ENCODE measurements at regions not wholly inside any gene's neighbourhood (a gene's known extent, or its start where the extent isn't known, plus 50 kb on each side); places are given as distances from the start of the nearest gene placed in this dataset.
A peak's percentile ranks its signal among the peaks of the same experiment; 100 is the strongest.

- TF ChIP-seq CEBPZ (IDR thresholded peaks at IDR 0.05; ENCODE audit: borderline replicate concordance, low read depth, low read length): no peak
- no peak for TF ChIP-seq ZBTB49 (CRISPR knock-in tag; IDR thresholded peaks at IDR 0.05; ENCODE audit: borderline replicate concordance)
- no peak for TF ChIP-seq SMARCB1 (IDR thresholded peaks at IDR 0.05; ENCODE audit: insufficient read length, low read depth)
- TF ChIP-seq BACH1 (tag; IDR thresholded peaks at IDR 0.05): no peak
- TF ChIP-seq SREBF2 (CRISPR knock-in tag; IDR thresholded peaks at IDR 0.05): no peak
- TF ChIP-seq SMARCC2 (IDR thresholded peaks at IDR 0.05; ENCODE audit: low read depth): peak; percentile 96
- TF ChIP-seq GABPA (tag; conservative IDR thresholded peaks at IDR 0.05; ENCODE audit: low read depth): no peak
- peak; percentile 89 for TF ChIP-seq ATF7 (IDR thresholded peaks at IDR 0.05)
- no peak for TF ChIP-seq NCOA1 (IDR thresholded peaks at IDR 0.05; ENCODE audit: low read depth)
- no peak for TF ChIP-seq ELK3 (CRISPR knock-in tag; IDR thresholded peaks at IDR 0.05)
- TF ChIP-seq ARID3B (CRISPR knock-in tag; IDR thresholded peaks at IDR 0.05; ENCODE audit: borderline replicate concordance): no peak
- no peak for TF ChIP-seq FOXA1 (IDR thresholded peaks at IDR 0.05; ENCODE audit: borderline replicate concordance)
- peak; percentile 99 for TF ChIP-seq TFAP4 (CRISPR knock-in tag; IDR thresholded peaks at IDR 0.05; ENCODE audit: borderline replicate concordance)
- TF ChIP-seq PATZ1 (CRISPR knock-in tag; IDR thresholded peaks at IDR 0.05; ENCODE audit: borderline replicate concordance): no peak
- TF ChIP-seq MYC (IDR thresholded peaks at IDR 0.05; ENCODE audit: low read depth, low read length): 0 out of 2 replicates have a peak, but pooled peaks have one; percentile 21
- no peak for TF ChIP-seq MYC (CRISPR knock-in tag; IDR thresholded peaks at IDR 0.05; ENCODE audit: borderline replicate concordance, low read depth)
- TF ChIP-seq ZNF212 (CRISPR knock-in tag; IDR thresholded peaks at IDR 0.05): no peak
Observed at GRCh38 chr15:79179108-79179561, 88.6 kb upstream of the RASGRF1 start (continued).
